ENCODE measurements at regions not wholly inside any gene's neighbourhood (a gene's known extent, or its start where the extent isn't known, plus 50 kb on each side); places are given as distances from the start of the nearest gene placed in this dataset.

GRCh38 chr1:104266612-104267011 is 516.9 kb downstream of the AMY1C start:
- TF ChIP-seq CTCF (IDR thresholded peaks at IDR 0.05) (no peak), EZH2 (IDR thresholded peaks at IDR 0.05; ENCODE audit: borderline replicate concordance, insufficient read depth, low read depth, low read length, poor library complexity, severe bottlenecking) (no peak)
